Esophagus muscularis mucosa (tissue), 4 donors: ENCODE measurements at regions not wholly inside any gene's neighbourhood (a gene's known extent, or its start where the extent isn't known, plus 50 kb on each side); places are given as distances from the start of the nearest gene placed in this dataset.
"Not testable (repeated sequence)": the region's sequence is repeated elsewhere in the genome, so short reads cannot be mapped to it uniquely, and the experiment has no call there.

Experiments
- DNase-seq: peaks from one replicate; pipeline ENCODE4 v3.0.0-alpha.2; 2017; ENCODE audit errors: extremely low spot score
- H3K27ac ChIP-seq, 4 donors: fragments of 200-600 bp; sonication (generic); replicated peaks in 1 of 4; 1 replicate in 3 of 4; 2 replicates in 1 of 4; pipeline ENCODE4 v1.5.1; 2016 to 2019; ENCODE audit warnings: mild to moderate bottlenecking in 1 of 4
- H3K27me3 ChIP-seq, 4 donors: fragments of 200-600 bp; sonication (generic); one replicate each; pipeline versions ENCODE4 v1.5.1 to v1.6.0; 2016 to 2019
- H3K36me3 ChIP-seq, 4 donors: fragments of 200-600 bp; sonication (generic); one replicate each; pipeline ENCODE4 v1.5.1; 2016 to 2019
- H3K4me1 ChIP-seq, 4 donors: fragments of 200-600 bp; sonication (generic); one replicate each; pipeline ENCODE4 v1.5.1; 2016 to 2019
- H3K4me3 ChIP-seq, 4 donors: fragments of 200-600 bp; sonication (generic); 1 replicate in 2 of 4; 2 replicates in 2 of 4; pipeline ENCODE4 v1.5.1; 2016 to 2019; ENCODE audit warnings: mild to moderate bottlenecking in 4 of 4, moderate library complexity in 1 of 4
- H3K9me3 ChIP-seq, 4 donors: fragments of 200-600 bp; sonication (generic); 1 replicate in 3 of 4; 2 replicates in 1 of 4; pipeline ENCODE4 v1.5.1; 2016 to 2019
- CTCF ChIP-seq, 3 experiments: fragments of 200-600 bp in 2 of 3; fragments of 450-650 bp in 1 of 3; sonication (generic) in 2 of 3; IDR thresholded peaks; one replicate each; pipeline ENCODE4 v1.5.1; 2017 to 2019; ENCODE audit warnings: antibody characterized with exemption in 3 of 3, mild to moderate bottlenecking in 2 of 3, moderate library complexity in 1 of 3
- EP300 ChIP-seq: sonication (generic); formaldehyde crosslinking; IDR thresholded peaks from one replicate; pipeline ENCODE4 v1.6.1; 2017; ENCODE audit warnings: antibody characterized with exemption
- POLR2A ChIP-seq: fragments of 450-650 bp; IDR thresholded peaks from one replicate; pipeline ENCODE4 v1.6.1; 2017; ENCODE audit warnings: antibody characterized with exemption, moderate library complexity, mild to moderate bottlenecking, low read depth
- POLR2AphosphoS5 ChIP-seq, 2 donors: sonication (generic); formaldehyde crosslinking; IDR thresholded peaks; one replicate each; pipeline ENCODE4 v1.6.1; 2017; ENCODE audit warnings: antibody characterized with exemption in 2 of 2
- WGBS: methylation state at CpG from one replicate; pipeline ENCODE4 v1.1.5; 2018; 5-methylcytosine and 5-hydroxymethylcytosine counted together
- intact Hi-C: fragments of 100-400 bp; cut with DNase I; formaldehyde crosslinking; loops from one replicate; pipeline ENCODE4 v1.15.1; 2023

- no peak for TF ChIP-seq POLR2AphosphoS5 (IDR thresholded peaks at IDR 0.05)
- TF ChIP-seq CTCF (IDR thresholded peaks at IDR 0.05), result no peak
- no peak for TF ChIP-seq POLR2A
- TF ChIP-seq EP300, result no peak
- Histone ChIP-seq H3K27me3 (no peaks in the 10 kb centered on the region), H3K4me3 (no peak overlapping the region), H3K4me1 (no peaks in the 10 kb centered on the region), H3K9me3 (no peaks in the 10 kb centered on the region), H3K27ac (no peak overlapping the region), H3K36me3 (no peaks in the 10 kb centered on the region)
- intact Hi-C loops, result no loop called here
- whole genome bisulfite sequencing, result 85% methylated on average over 2 of the region's 2 CpGs
- DNase-seq, result peak; percentile 5
Observed at GRCh38 chrX:65841263-65841662, 173.8 kb downstream of the MSN start.

GRCh38 chrX:65838674-65839073 lies 171.2 kb downstream of the MSN start:
- DNase-seq, result no peak
- Histone ChIP-seq H3K9me3 (no peaks in the 10 kb centered on the region), H3K36me3 (no peaks in the 10 kb centered on the region), H3K27me3 (no peaks in the 10 kb centered on the region), H3K27ac (no peak overlapping the region), H3K4me1 (no peaks in the 10 kb centered on the region), H3K4me3 (no peak overlapping the region)
- intact Hi-C loops, result no loop called here
- no peak for TF ChIP-seq POLR2A
- no peak for TF ChIP-seq POLR2AphosphoS5 (IDR thresholded peaks at IDR 0.05)
- no peak for TF ChIP-seq EP300
- TF ChIP-seq CTCF (IDR thresholded peaks at IDR 0.05), result no peak
- 92% methylated on average over 3 of the region's 3 CpGs for WGBS

GRCh38 chrX:65837875-65838549 lies 170.6 kb downstream of the MSN start:
- WGBS, result 75% methylated on average over 4 of the region's 4 CpGs

GRCh38 chrX:65831268-65831667 lies 163.8 kb downstream of the MSN start:
- intact Hi-C loops, result no loop called here
- Histone ChIP-seq H3K27me3 (no peaks in the 10 kb centered on the region), H3K4me1 (no peaks in the 10 kb centered on the region), H3K9me3 (no peaks in the 10 kb centered on the region), H3K36me3 (no peaks in the 10 kb centered on the region), H3K4me3 (no peak overlapping the region), H3K27ac (no peak overlapping the region)
- TF ChIP-seq CTCF (IDR thresholded peaks at IDR 0.05), result no peak
- TF ChIP-seq EP300, result no peak
- TF ChIP-seq POLR2A, result no peak
- TF ChIP-seq POLR2AphosphoS5 (IDR thresholded peaks at IDR 0.05), result no peak
- whole genome bisulfite sequencing, result 47% methylated on average over 2 of the region's 2 CpGs
- no peak for DNase-seq

More at GRCh38 chrX:65837875-65838549, 170.6 kb downstream of the MSN start:
- Histone ChIP-seq H3K9me3 (no peaks in the 10 kb centered on the region), H3K27me3 (no peaks in the 10 kb centered on the region), H3K27ac (no peak overlapping the region), H3K4me3 (no peak overlapping the region), H3K4me1 (no peaks in the 10 kb centered on the region), H3K36me3 (no peaks in the 10 kb centered on the region)
- intact Hi-C loops, result no loop called here
- TF ChIP-seq POLR2A, result no peak
- DNase-seq, result peak; percentile 31

- no peak for DNase-seq
- H3K4me3 ChIP-seq, result no peak overlapping the region
- peaks cover 0 to 3% (median 0%) of the 10 kb centered on the region in 4 donors for H3K9me3 ChIP-seq
- no peaks in the 10 kb centered on the region for H3K4me1 ChIP-seq
- WGBS, result 75% methylated on average over 3 of the region's 3 CpGs
- H3K27me3 ChIP-seq, result no peaks in the 10 kb centered on the region
- intact Hi-C loops, result no loop called here
- H3K36me3 ChIP-seq, result no peaks in the 10 kb centered on the region
- TF ChIP-seq EP300, result no peak
- no peak for TF ChIP-seq POLR2A
- no peak for TF ChIP-seq POLR2AphosphoS5 (IDR thresholded peaks at IDR 0.05)
- no peak for TF ChIP-seq CTCF (IDR thresholded peaks at IDR 0.05)
- no peak overlapping the region for H3K27ac ChIP-seq
Observed at GRCh38 chrX:65828599-65828998, 161.1 kb downstream of the MSN start.

- H3K4me3 ChIP-seq, intact Hi-C loops, H3K4me1 ChIP-seq, H3K36me3 ChIP-seq, DNase-seq, H3K27ac ChIP-seq, H3K9me3 ChIP-seq, H3K27me3 ChIP-seq: not testable (repeated sequence)
- 83% methylated on average over 4 of the region's 4 CpGs for WGBS
Observed at GRCh38 chrX:65825226-65825625, 157.8 kb downstream of the MSN start.
